ENCODE measurements at regions not wholly inside any gene's neighbourhood (a gene's known extent, or its start where the extent isn't known, plus 50 kb on each side); places are given as distances from the start of the nearest gene placed in this dataset.

DNA sequence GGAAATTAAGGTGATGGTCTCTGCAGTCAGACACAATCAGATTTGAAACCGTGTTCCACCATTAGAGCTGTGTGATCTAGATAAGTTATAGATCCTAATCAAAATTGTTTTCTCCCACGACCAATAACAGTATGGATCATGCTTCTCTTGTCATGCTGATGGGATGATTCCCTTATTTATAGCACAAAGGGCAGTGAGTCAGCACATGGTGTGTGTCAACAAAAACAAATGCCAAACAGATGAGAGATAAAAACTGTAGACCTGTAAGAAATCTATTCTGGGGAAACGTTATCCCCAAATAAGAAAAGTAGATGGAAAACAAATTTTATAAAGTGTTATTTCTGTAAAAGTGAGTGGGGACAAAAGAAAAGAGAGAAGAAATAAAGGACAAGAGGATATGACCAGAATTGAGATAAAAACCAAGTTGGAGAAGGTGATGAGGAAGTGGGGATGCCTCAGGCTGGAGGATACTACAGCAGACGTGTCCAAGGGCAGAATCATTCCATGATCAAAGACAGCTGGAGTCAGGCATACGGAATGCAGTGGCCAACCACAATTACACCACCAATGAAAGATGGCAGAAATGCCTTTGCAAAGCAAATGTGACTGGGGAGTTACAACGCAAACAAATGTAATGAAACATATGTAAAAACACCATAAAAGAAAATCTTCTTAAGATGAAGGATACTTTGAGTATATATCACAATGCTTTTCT lies 377.8 kb upstream of the PRKX start:
- TF ChIP-seq, protein P1, sequence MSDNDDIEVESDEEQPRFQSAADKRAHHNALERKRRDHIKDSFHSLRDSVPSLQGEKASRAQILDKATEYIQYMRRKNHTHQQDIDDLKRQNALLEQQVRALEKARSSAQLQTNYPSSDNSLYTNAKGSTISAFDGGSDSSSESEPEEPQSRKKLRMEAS (IDR thresholded peaks at IDR 0.05; ENCODE audit: low read depth, low read length): no peak
- TF ChIP-seq MYC (IDR thresholded peaks at IDR 0.05; ENCODE audit: low read depth, low read length): no peak
- TF ChIP-seq, protein P2, sequence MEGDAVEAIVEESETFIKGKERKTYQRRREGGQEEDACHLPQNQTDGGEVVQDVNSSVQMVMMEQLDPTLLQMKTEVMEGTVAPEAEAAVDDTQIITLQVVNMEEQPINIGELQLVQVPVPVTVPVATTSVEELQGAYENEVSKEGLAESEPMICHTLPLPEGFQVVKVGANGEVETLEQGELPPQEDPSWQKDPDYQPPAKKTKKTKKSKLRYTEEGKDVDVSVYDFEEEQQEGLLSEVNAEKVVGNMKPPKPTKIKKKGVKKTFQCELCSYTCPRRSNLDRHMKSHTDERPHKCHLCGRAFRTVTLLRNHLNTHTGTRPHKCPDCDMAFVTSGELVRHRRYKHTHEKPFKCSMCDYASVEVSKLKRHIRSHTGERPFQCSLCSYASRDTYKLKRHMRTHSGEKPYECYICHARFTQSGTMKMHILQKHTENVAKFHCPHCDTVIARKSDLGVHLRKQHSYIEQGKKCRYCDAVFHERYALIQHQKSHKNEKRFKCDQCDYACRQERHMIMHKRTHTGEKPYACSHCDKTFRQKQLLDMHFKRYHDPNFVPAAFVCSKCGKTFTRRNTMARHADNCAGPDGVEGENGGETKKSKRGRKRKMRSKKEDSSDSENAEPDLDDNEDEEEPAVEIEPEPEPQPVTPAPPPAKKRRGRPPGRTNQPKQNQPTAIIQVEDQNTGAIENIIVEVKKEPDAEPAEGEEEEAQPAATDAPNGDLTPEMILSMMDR (IDR thresholded peaks at IDR 0.05; ENCODE audit: low read depth, low read length): no peak
- no peak for TF ChIP-seq POLR2A (IDR thresholded peaks at IDR 0.05; ENCODE audit: extremely low read depth, insufficient read length)
- no peak overlapping the region for H3K4me3 ChIP-seq (ENCODE audit: low read depth, low read length)
- no peak for DNase-seq (ENCODE audit: low read depth)

DNA sequence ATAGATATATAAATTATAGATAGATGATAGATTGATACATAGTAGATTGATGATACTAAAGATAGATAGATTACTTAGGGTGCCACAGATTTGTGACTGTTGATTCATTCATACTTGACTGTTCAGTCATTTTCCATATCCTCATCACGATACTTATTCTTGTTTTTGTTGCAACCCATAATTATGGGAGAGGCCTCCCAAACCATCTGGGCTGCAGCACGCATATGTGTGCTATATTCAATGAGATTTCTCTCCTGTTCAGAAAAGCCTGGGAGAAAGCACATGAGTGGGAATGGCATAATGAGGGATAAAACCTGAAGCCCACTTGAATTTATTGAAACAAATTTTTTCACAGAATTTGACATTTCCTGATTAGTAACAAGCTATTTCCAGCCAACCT lies 346.4 kb upstream of the PRKX start:
- no peak overlapping the region for H3K4me3 ChIP-seq (ENCODE audit: low read depth, low read length)
- no peak for TF ChIP-seq POLR2A (IDR thresholded peaks at IDR 0.05; ENCODE audit: extremely low read depth, insufficient read length)
- TF ChIP-seq, protein P2 (IDR thresholded peaks at IDR 0.05; ENCODE audit: low read depth, low read length): no peak
- no peak for TF ChIP-seq MYC (IDR thresholded peaks at IDR 0.05; ENCODE audit: low read depth, low read length)
- TF ChIP-seq, protein P1 (IDR thresholded peaks at IDR 0.05; ENCODE audit: low read depth, low read length): no peak
- DNase-seq (ENCODE audit: low read depth): no peak

DNA sequence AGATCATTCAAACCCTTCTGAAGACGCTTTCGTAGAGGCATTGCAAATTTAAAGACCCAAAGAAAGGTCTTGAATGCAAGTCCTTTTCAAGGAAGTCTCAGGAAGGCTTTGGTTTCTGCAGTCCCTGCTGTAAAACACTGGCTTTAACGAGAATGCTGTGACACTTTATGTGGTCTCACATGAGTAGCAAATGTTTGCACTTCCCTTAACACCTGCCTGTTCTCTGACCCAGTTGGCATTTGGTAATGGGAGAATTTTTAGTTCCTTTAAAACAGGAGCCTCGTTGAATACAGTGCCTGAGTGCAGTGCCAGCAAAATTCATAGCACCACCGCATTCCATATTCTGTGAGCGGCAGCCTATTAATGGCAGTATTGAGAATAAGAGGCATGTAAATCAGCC lies 330.5 kb upstream of the PRKX start:
- no peak for DNase-seq (ENCODE audit: low read depth)
- H3K4me3 ChIP-seq (ENCODE audit: low read depth, low read length): no peak overlapping the region
- TF ChIP-seq, protein P2 (IDR thresholded peaks at IDR 0.05; ENCODE audit: low read depth, low read length): no peak
- TF ChIP-seq MYC (IDR thresholded peaks at IDR 0.05; ENCODE audit: low read depth, low read length) (no peak), POLR2A (IDR thresholded peaks at IDR 0.05; ENCODE audit: extremely low read depth, insufficient read length) (no peak)
- TF ChIP-seq, protein P1 (IDR thresholded peaks at IDR 0.05; ENCODE audit: low read depth, low read length): no peak

DNA sequence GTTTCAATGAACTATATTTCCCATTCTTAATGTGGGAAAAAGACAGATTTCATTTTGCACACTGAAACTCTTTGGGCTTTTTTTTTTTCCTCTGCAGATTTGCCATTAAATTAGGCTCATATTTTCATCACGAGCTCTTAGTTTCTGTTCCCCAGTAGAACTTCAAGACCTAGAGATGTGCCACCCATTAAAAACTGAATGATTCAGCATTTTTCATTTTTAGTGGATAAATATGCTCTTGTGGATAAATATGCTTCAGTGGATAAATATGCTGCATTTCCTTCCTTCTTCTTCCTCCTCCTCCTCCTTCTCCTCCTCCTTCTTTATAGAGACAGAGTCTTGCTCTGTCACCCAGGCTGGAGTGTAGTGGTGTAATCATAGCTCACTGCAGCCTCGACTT lies 322.4 kb upstream of the PRKX start:
- H3K4me3 ChIP-seq (ENCODE audit: low read depth, low read length): no peak overlapping the region
- TF ChIP-seq, protein P1 (IDR thresholded peaks at IDR 0.05; ENCODE audit: low read depth, low read length): no peak
- TF ChIP-seq, protein P2 (IDR thresholded peaks at IDR 0.05; ENCODE audit: low read depth, low read length): no peak
- TF ChIP-seq MYC (IDR thresholded peaks at IDR 0.05; ENCODE audit: low read depth, low read length) (no peak), POLR2A (IDR thresholded peaks at IDR 0.05; ENCODE audit: extremely low read depth, insufficient read length) (no peak)
- no peak for DNase-seq (ENCODE audit: low read depth)

DNA sequence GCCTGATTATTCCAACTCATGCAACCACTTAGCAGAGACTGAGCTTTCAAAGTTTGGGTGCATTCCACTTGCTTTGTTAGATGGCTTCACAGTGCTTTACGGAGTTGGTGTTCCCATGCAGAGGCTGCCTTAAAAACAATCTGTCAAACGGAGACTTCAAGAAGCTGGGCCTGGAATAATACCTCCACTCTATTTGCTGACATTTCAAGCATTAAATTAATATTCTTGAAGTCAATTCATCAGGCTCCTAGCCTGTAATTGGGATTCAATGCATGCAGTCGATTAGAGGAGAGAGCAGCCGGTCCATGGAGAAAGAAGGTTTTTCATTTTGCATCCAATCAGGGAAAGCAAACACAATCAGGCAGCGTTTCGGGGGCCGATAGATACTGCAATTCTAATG lies 314.7 kb upstream of the PRKX start:
- TF ChIP-seq, protein P1 (IDR thresholded peaks at IDR 0.05; ENCODE audit: low read depth, low read length): no peak
- TF ChIP-seq, protein P2 (IDR thresholded peaks at IDR 0.05; ENCODE audit: low read depth, low read length): no peak
- TF ChIP-seq POLR2A (IDR thresholded peaks at IDR 0.05; ENCODE audit: extremely low read depth, insufficient read length): no peak
- TF ChIP-seq MYC (IDR thresholded peaks at IDR 0.05; ENCODE audit: low read depth, low read length): no peak
- H3K4me3 ChIP-seq (ENCODE audit: low read depth, low read length): no peak overlapping the region
- no peak for DNase-seq (ENCODE audit: low read depth)
